H1 (cell line): ENCODE measurements at regions not wholly inside any gene's neighbourhood (a gene's known extent, or its start where the extent isn't known, plus 50 kb on each side); places are given as distances from the start of the nearest gene placed in this dataset.

ENCODE experiments used
- CTCF ChIA-PET: fragments of 300-600 bp; sonication (Branson Sonifier 250); formaldehyde crosslinking; loops from one replicate; lab custom pipeline; 2021; ENCODE audit not compliant: partially characterized antibody; lab: Charles Lee
- POLR2A ChIA-PET: fragments of 300-600 bp; sonication (Branson Sonifier 250); formaldehyde crosslinking; loops from one replicate; lab custom pipeline; 2021; ENCODE audit warnings: inconsistent platforms; ENCODE audit not compliant: partially characterized antibody; lab: Charles Lee
- DNase-seq, 2 experiments: peaks; one replicate each; pipeline versions ENCODE4 v3.0.0 to v3.0.0-alpha.2; 2010 to 2022; ENCODE audit warnings: low spot score in 2 of 2, low read depth in 1 of 2, mixed read lengths in 1 of 2
- FAIRE-seq: peaks from 2 replicates; lab custom pipeline; 2011; peaks lifted over from hg19 to GRCh38; lab: Jason Lieb, UNC
- H2AFZ ChIP-seq: 2 replicates; pipeline ENCODE4 v1.8.1; 2012; ENCODE audit warnings: low read length, inconsistent platforms
- H2AK5ac ChIP-seq: 2 replicates; pipeline ENCODE4 v1.6.1; 2013; ENCODE audit warnings: low read depth, low read length
- H2BK120ac ChIP-seq: replicated peaks from 2 replicates; pipeline ENCODE3; 2013; ENCODE audit warnings: low read depth, low read length, inconsistent platforms
- H2BK12ac ChIP-seq: 2 replicates; pipeline ENCODE4 v1.6.1; 2013; ENCODE audit warnings: low read depth, low read length
- H2BK15ac ChIP-seq: 2 replicates; pipeline ENCODE4 v1.6.1; 2013; ENCODE audit warnings: low read length
- H2BK20ac ChIP-seq: 2 replicates; pipeline ENCODE4 v1.6.1; 2013; ENCODE audit warnings: low read length
- H2BK5ac ChIP-seq: 2 replicates; pipeline ENCODE4 v1.6.1; 2013; ENCODE audit warnings: low read depth, low read length
- H3K14ac ChIP-seq: 2 replicates; pipeline ENCODE4 v1.6.1; 2013; ENCODE audit warnings: inconsistent platforms; ENCODE audit not compliant: insufficient read length
- H3K18ac ChIP-seq: 2 replicates; pipeline ENCODE4 v1.6.1; 2013; ENCODE audit warnings: low read length; ENCODE audit errors: extremely low read depth
- H3K23ac ChIP-seq: 2 replicates; pipeline ENCODE4 v1.6.1; 2013; ENCODE audit warnings: inconsistent platforms; ENCODE audit not compliant: insufficient read length
- H3K23me2 ChIP-seq: 2 replicates; pipeline ENCODE4 v1.6.1; 2013; ENCODE audit warnings: low read depth, low read length
- H3K27ac ChIP-seq: 2 replicates; pipeline ENCODE4 v1.6.1; 2011; ENCODE audit warnings: low read depth, low read length, inconsistent platforms
- H3K27me3 ChIP-seq, 4 experiments: replicated peaks in 1 of 4; 1 replicate in 1 of 4; 2 replicates in 3 of 4; pipeline versions ENCODE4 v1.6.1 to v1.8.1; 2011 to 2013; ENCODE audit warnings: low read length in 3 of 4, mild to moderate bottlenecking in 3 of 4, inconsistent platforms in 2 of 4, mixed read lengths in 2 of 4, moderate library complexity in 1 of 4; ENCODE audit not compliant: control insufficient read depth in 3 of 4, insufficient read depth in 3 of 4; ENCODE audit errors: extremely low read depth in 1 of 4
- H3K36me3 ChIP-seq, 4 experiments: 2 replicates each; pipeline versions ENCODE4 v1.6.1 to v1.8.1; 2011 to 2013; ENCODE audit warnings: mild to moderate bottlenecking in 4 of 4, low read length in 3 of 4, moderate library complexity in 2 of 4, control low read depth in 1 of 4, inconsistent platforms in 1 of 4; ENCODE audit not compliant: insufficient read depth in 4 of 4, control insufficient read depth in 2 of 4
- H3K4ac ChIP-seq: replicated peaks from 2 replicates; pipeline ENCODE3; 2013; ENCODE audit warnings: low read length, low read depth, mixed read lengths, inconsistent platforms; ENCODE audit not compliant: insufficient read length
- H3K4me1 ChIP-seq, 4 experiments: replicated peaks in 1 of 4; 1 replicate in 1 of 4; 2 replicates in 3 of 4; pipeline versions ENCODE4 v1.6.1 to v1.8.1; 2011 to 2013; ENCODE audit warnings: low read length in 3 of 4, inconsistent platforms in 2 of 4, mixed read lengths in 1 of 4; ENCODE audit not compliant: insufficient read depth in 4 of 4, control insufficient read depth in 3 of 4
- H3K4me2 ChIP-seq, 2 experiments: 2 replicates each; pipeline versions ENCODE4 v1.6.1 to v1.8.1; 2011 to 2013; ENCODE audit warnings: low read depth in 2 of 2, low read length in 2 of 2, control low read depth in 1 of 2, inconsistent platforms in 1 of 2, mild to moderate bottlenecking in 1 of 2; ENCODE audit not compliant: insufficient read depth in 1 of 2
- H3K4me3 ChIP-seq, 4 experiments: fragments of 200-600, 300-600 bp in 1 of 4; sonication (generic), shearing (Covaris generic), sonication (Bioruptor Twin) in 1 of 4; 2 replicates each; pipeline versions ENCODE4 v1.5.1 to v1.8.1; 2011 to 2016; ENCODE audit warnings: low read length in 4 of 4, low read depth in 3 of 4, control low read depth in 2 of 4, inconsistent platforms in 2 of 4, mild to moderate bottlenecking in 2 of 4, mixed read lengths in 1 of 4, moderate library complexity in 1 of 4; ENCODE audit not compliant: insufficient read depth in 2 of 4; ENCODE audit errors: extremely low read depth in 1 of 4
- H3K56ac ChIP-seq: replicated peaks from 2 replicates; pipeline ENCODE3; 2013; ENCODE audit warnings: low read depth, mild to moderate bottlenecking, mixed read lengths, low read length, inconsistent platforms; ENCODE audit not compliant: insufficient read length
- H3K79me1 ChIP-seq: 2 replicates; pipeline ENCODE4 v1.6.1; 2013; ENCODE audit warnings: low read depth, low read length, control low read depth
- H3K79me2 ChIP-seq, 2 experiments: 2 replicates each; pipeline versions ENCODE4 v1.6.1 to v1.8.1; 2012 to 2013; ENCODE audit warnings: low read length in 2 of 2, mild to moderate bottlenecking in 2 of 2, inconsistent platforms in 1 of 2; ENCODE audit not compliant: insufficient read depth in 2 of 2, control insufficient read depth in 1 of 2
- H3K9ac ChIP-seq, 4 experiments: replicated peaks in 1 of 4; 1 replicate in 1 of 4; 2 replicates in 3 of 4; pipeline versions ENCODE4 v1.6.1 to v1.8.1; 2011 to 2013; ENCODE audit warnings: low read depth in 3 of 4, low read length in 3 of 4, control low read depth in 2 of 4, mild to moderate bottlenecking in 2 of 4, moderate library complexity in 2 of 4, inconsistent platforms in 1 of 4; ENCODE audit errors: extremely low read depth in 1 of 4
- H3K9me3 ChIP-seq, 2 experiments: 2 replicates each; pipeline versions ENCODE4 v1.6.1 to v1.8.1; 2012 to 2013; ENCODE audit warnings: mild to moderate bottlenecking in 2 of 2, moderate library complexity in 2 of 2, control low read depth in 1 of 2, inconsistent platforms in 1 of 2, low read depth in 1 of 2, low read length in 1 of 2, mixed read lengths in 1 of 2; ENCODE audit not compliant: insufficient read depth in 2 of 2
- H4K20me1 ChIP-seq, 2 experiments: replicated peaks in 1 of 2; 2 replicates each; pipeline versions ENCODE3 to v1.8.1; 2011 to 2013; ENCODE audit warnings: inconsistent platforms in 2 of 2, low read length in 2 of 2, mild to moderate bottlenecking in 1 of 2; ENCODE audit not compliant: insufficient read depth in 2 of 2, control insufficient read depth in 1 of 2
- H4K5ac ChIP-seq: 2 replicates; pipeline ENCODE4 v1.6.1; 2013; ENCODE audit warnings: low read length, low read depth, mixed read lengths, inconsistent platforms; ENCODE audit not compliant: insufficient read length
- H4K8ac ChIP-seq: 2 replicates; pipeline ENCODE4 v1.8.0; 2013; ENCODE audit warnings: mild to moderate bottlenecking, moderate library complexity, low read length, inconsistent platforms; ENCODE audit not compliant: insufficient read depth; ENCODE audit errors: extremely low read depth
- H4K91ac ChIP-seq: replicated peaks from 2 replicates; pipeline ENCODE3; 2013; ENCODE audit warnings: low read length, mixed read lengths, inconsistent platforms; ENCODE audit not compliant: insufficient read length
- CTBP2 ChIP-seq: IDR thresholded peaks from 2 replicates; pipeline ENCODE4 v1.7.0; 2011; ENCODE audit warnings: borderline replicate concordance, mild to moderate bottlenecking, moderate library complexity, mixed read lengths, low read length; ENCODE audit not compliant: insufficient read depth, insufficient read length
- KDM5A ChIP-seq: fragments of 200-600 bp; IDR thresholded peaks from 2 replicates; pipeline ENCODE4 v1.7.1; 2012; ENCODE audit warnings: mild to moderate bottlenecking, low read length, inconsistent platforms, mixed read lengths
- RXRA ChIP-seq: IDR thresholded peaks from 2 replicates; pipeline ENCODE4 v1.6.1; 2011; ENCODE audit warnings: low read depth, mild to moderate bottlenecking, low read length, moderate library complexity; ENCODE audit not compliant: insufficient read depth
- TAF7 ChIP-seq: optimal IDR thresholded peaks from 2 replicates; pipeline ENCODE3; 2011; ENCODE audit warnings: low read depth, mild to moderate bottlenecking, inconsistent platforms, low read length, moderate library complexity, borderline replicate concordance
- whole genome bisulfite sequencing, 2 experiments: shearing (Covaris generic) in 1 of 2; methylation state at CpG; one replicate each; pipeline versions ENCODE4 v1.1.6 to v1.1.7; 2013 to 2015; ENCODE audit warnings: low lambda C conversion rate in 2 of 2, mixed read lengths in 2 of 2, inconsistent platforms in 1 of 2, low coverage in 1 of 2, missing lambda C conversion rate in 1 of 2; ENCODE audit not compliant: insufficient replicate concordance in 2 of 2, insufficient coverage in 1 of 2, insufficient read length in 1 of 2; ENCODE audit errors: extremely low coverage in 1 of 2, missing lambda C conversion rate in 1 of 2; 5-methylcytosine and 5-hydroxymethylcytosine counted together

DNA sequence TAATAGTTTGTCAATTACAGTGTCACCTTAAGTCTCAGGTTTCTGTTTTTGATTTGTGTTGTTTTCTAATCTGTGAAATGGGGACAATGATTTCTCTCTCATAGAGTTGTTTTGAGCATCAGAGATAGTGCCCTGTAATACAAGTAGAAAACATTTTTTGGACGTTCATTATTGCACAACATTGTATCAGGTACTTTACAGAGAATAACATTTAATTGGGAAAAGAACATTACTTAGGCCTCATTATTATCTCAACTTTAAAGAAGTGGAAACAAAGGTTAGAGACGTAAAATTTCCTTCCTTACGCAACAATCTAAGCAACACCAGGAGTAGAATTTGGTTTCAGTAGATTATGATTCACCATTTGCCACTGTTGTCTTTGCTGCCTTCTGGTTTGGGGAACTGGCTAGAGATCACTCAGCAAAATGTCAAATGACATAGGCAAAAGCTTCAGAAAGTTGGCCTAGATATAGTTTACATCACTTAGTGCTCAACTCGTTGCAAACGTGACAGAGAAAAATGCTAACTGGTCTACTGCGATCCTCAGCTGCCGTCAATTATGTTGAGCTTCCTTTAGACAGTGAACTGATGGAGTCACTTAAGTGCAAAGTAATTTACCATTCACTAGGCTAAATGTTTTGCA is 1026.8 kb downstream of the CDH11 start:
- Histone ChIP-seq H3K4me3 (no peak overlapping the region), H3K79me2 (no peaks in the 10 kb centered on the region), H3K23me2 (no peaks in the 10 kb centered on the region), H4K91ac (no peak overlapping the region), H3K4me1 (no peaks in the 10 kb centered on the region), H2BK120ac (no peak overlapping the region), H3K36me3 (no peaks in the 10 kb centered on the region), H2AFZ (no peak overlapping the region), H4K20me1 (no peaks in the 10 kb centered on the region), H3K9me3 (no peaks in the 10 kb centered on the region), H3K56ac (no peak overlapping the region), H2BK5ac (no peak overlapping the region), H3K4ac (no peak overlapping the region), H3K9ac (no peak overlapping the region), H3K27me3 (no peaks in the 10 kb centered on the region), H4K8ac (no peak overlapping the region), H2BK20ac (no peak overlapping the region), H3K79me1 (no peaks in the 10 kb centered on the region), H3K18ac (no peak overlapping the region), H3K27ac (no peak overlapping the region), H2BK15ac (no peak overlapping the region), H3K4me2 (no peak overlapping the region), H3K23ac (no peak overlapping the region), H2AK5ac (no peak overlapping the region), H2BK12ac (no peak overlapping the region), H4K5ac (no peak overlapping the region), H3K14ac (no peak overlapping the region)
- DNase-seq, result no peak
- no peak for FAIRE-seq
- TF ChIP-seq RXRA (no peak), CTBP2 (no peak), KDM5A (no peak), TAF7 (no peak)
- POLR2A ChIA-PET, result no interaction called here
- 96% methylated on average over 7 of the region's 7 CpGs; no CpG with 5 or more reads in 1 of the 2 experiments for WGBS, 2 experiments
- CTCF ChIA-PET, result no interaction called here
